ENCODE measurements at regions not wholly inside any gene's neighbourhood (a gene's known extent, or its start where the extent isn't known, plus 50 kb on each side); places are given as distances from the start of the nearest gene placed in this dataset.

GRCh38 chr10:130555411-130555750, 419.2 kb downstream of the GLRX3 start:
- dilution Hi-C loops (cut with MboI; ENCODE audit: extremely low pct_ligation_motif_present, low sequenced_read_pairs), result no loop called here
- Histone ChIP-seq H3K4me3 (ENCODE audit: control insufficient read depth in 2 of 3, extremely low read depth in 1 of 3, insufficient read depth in 2 of 3, low read depth in 1 of 3, low read length in 3 of 3) (no peak overlapping the region), H3K9me1 (ENCODE audit: control insufficient read depth, extremely low read depth, insufficient read depth, low read length) (no peaks in the 10 kb centered on the region), H4K20me1 (ENCODE audit: control insufficient read depth, extremely low read depth, insufficient read depth, low read length) (no peaks in the 10 kb centered on the region), H3K27ac (ENCODE audit: control insufficient read depth, insufficient read depth, low read length) (no peak overlapping the region), H3K4me2 (ENCODE audit: control insufficient read depth, extremely low read depth, insufficient read depth, low read depth, low read length) (no peak overlapping the region), H3K79me2 (ENCODE audit: control insufficient read depth, insufficient read depth, low read length) (no peaks in the 10 kb centered on the region), H3K9ac (ENCODE audit: control insufficient read depth, extremely low read depth, insufficient read depth, low read length) (no peak overlapping the region), H3K27me3 (ENCODE audit: control insufficient read depth, extremely low read depth, insufficient read depth, low read length) (no peaks in the 10 kb centered on the region), H3K9me3 (ENCODE audit: control insufficient read depth, low read depth, low read length) (peaks cover 7% of the 10 kb centered on the region), H2AFZ (ENCODE audit: control insufficient read depth, low read length) (no peak overlapping the region), H3K36me3 (ENCODE audit: control insufficient read depth in 2 of 2, extremely low read depth in 1 of 2, insufficient read depth in 2 of 2, low read length in 2 of 2) (no peaks in the 10 kb centered on the region), H3K4me1 (ENCODE audit: control insufficient read depth, extremely low read depth, insufficient read depth, low read length) (no peaks in the 10 kb centered on the region)
- TF ChIP-seq CTCF (optimal IDR thresholded peaks at IDR 0.05 in 1 of 3, IDR thresholded peaks at IDR 0.05 in 1 of 3, conservative IDR thresholded peaks at IDR 0.05 in 1 of 3; ENCODE audit: extremely low read depth in 1 of 3, insufficient read depth in 2 of 3, low read length in 3 of 3) (no peak), EZH2 (IDR thresholded peaks at IDR 0.05; ENCODE audit: low read length) (no peak)
- no peak for DNase-seq (ENCODE audit: low read depth, low spot score)
- no peak for FAIRE-seq

- H3K9me1 ChIP-seq (ENCODE audit: control insufficient read depth, extremely low read depth, insufficient read depth, low read length), result no peaks in the 10 kb centered on the region
- peaks cover 7% of the 10 kb centered on the region for H3K9me3 ChIP-seq (ENCODE audit: control insufficient read depth, low read depth, low read length)
- no peak overlapping the region for H3K4me3 ChIP-seq (ENCODE audit: control insufficient read depth in 2 of 3, extremely low read depth in 1 of 3, insufficient read depth in 2 of 3, low read depth in 1 of 3, low read length in 3 of 3)
- FAIRE-seq, result no peak
- no peak overlapping the region for H3K4me2 ChIP-seq (ENCODE audit: control insufficient read depth, extremely low read depth, insufficient read depth, low read depth, low read length)
- no peak overlapping the region for H3K27ac ChIP-seq (ENCODE audit: control insufficient read depth, insufficient read depth, low read length)
- H3K36me3 ChIP-seq (ENCODE audit: control insufficient read depth in 2 of 2, extremely low read depth in 1 of 2, insufficient read depth in 2 of 2, low read length in 2 of 2), result no peaks in the 10 kb centered on the region
- H3K27me3 ChIP-seq (ENCODE audit: control insufficient read depth, extremely low read depth, insufficient read depth, low read length), result no peaks in the 10 kb centered on the region
- TF ChIP-seq CTCF (optimal IDR thresholded peaks at IDR 0.05 in 1 of 3, IDR thresholded peaks at IDR 0.05 in 1 of 3, conservative IDR thresholded peaks at IDR 0.05 in 1 of 3; ENCODE audit: extremely low read depth in 1 of 3, insufficient read depth in 2 of 3, low read length in 3 of 3) (no peak), EZH2 (IDR thresholded peaks at IDR 0.05; ENCODE audit: low read length) (no peak)
- no peak overlapping the region for H2AFZ ChIP-seq (ENCODE audit: control insufficient read depth, low read length)
- H3K4me1 ChIP-seq (ENCODE audit: control insufficient read depth, extremely low read depth, insufficient read depth, low read length), result no peaks in the 10 kb centered on the region
- H3K79me2 ChIP-seq (ENCODE audit: control insufficient read depth, insufficient read depth, low read length), result no peaks in the 10 kb centered on the region
- no peaks in the 10 kb centered on the region for H4K20me1 ChIP-seq (ENCODE audit: control insufficient read depth, extremely low read depth, insufficient read depth, low read length)
- no peak for DNase-seq (ENCODE audit: low read depth, low spot score)
- dilution Hi-C loops (cut with MboI; ENCODE audit: extremely low pct_ligation_motif_present, low sequenced_read_pairs), result no loop called here
- no peak overlapping the region for H3K9ac ChIP-seq (ENCODE audit: control insufficient read depth, extremely low read depth, insufficient read depth, low read length)
Observed at GRCh38 chr10:130557181-130557845, 421.1 kb downstream of the GLRX3 start.
